Endothelial cell of umbilical vein (primary cell): ENCODE measurements at regions not wholly inside any gene's neighbourhood (a gene's known extent, or its start where the extent isn't known, plus 50 kb on each side); places are given as distances from the start of the nearest gene placed in this dataset.

Experiments used
- BruUV-seq: library from RNA; stranded (reverse); fragments of 400-500 nt; replicated peaks from 2 replicates; lab custom pipeline; 2021; lab: Mats Ljungman, UMichigan
- CTCF ChIA-PET: fragments of 300-600, 350-600 bp; sonication (Branson Sonifier 250); formaldehyde crosslinking; loops from one replicate; lab custom pipeline; 2021; ENCODE audit warnings: antibody characterized with exemption, inconsistent platforms; lab: Charles Lee
- POLR2A ChIA-PET: fragments of 300-600, 350-600 bp; sonication (Branson Sonifier 250); formaldehyde crosslinking; loops from one replicate; lab custom pipeline; 2021; ENCODE audit warnings: antibody characterized with exemption, inconsistent platforms; lab: Charles Lee
- DNase-seq: peaks from one replicate; pipeline ENCODE4 v3.0.0-alpha.2; 2011; ENCODE audit warnings: low read depth, low spot score
- FAIRE-seq: peaks from 2 replicates; lab custom pipeline; 2011; peaks lifted over from hg19 to GRCh38; lab: Jason Lieb, UNC
- H2AFZ ChIP-seq: 2 replicates; pipeline ENCODE4 v1.6.0; 2012; ENCODE audit warnings: low read depth, low read length, control low read depth, inconsistent platforms
- H3K27ac ChIP-seq: 2 replicates; pipeline ENCODE4 v1.5.1; 2011; ENCODE audit warnings: low read depth, mild to moderate bottlenecking, control low read depth, low read length, moderate library complexity; ENCODE audit not compliant: insufficient read depth
- H3K27me3 ChIP-seq, 2 experiments: 2 replicates each; pipeline versions ENCODE4 v1.6.0 to v1.6.1; 2011; ENCODE audit warnings: low read length in 2 of 2, mixed read lengths in 1 of 2; ENCODE audit not compliant: control insufficient read depth in 2 of 2, insufficient read depth in 2 of 2
- H3K36me3 ChIP-seq, 2 experiments: 2 replicates in 1 of 2; 3 replicates in 1 of 2; pipeline ENCODE4 v1.5.1; 2011; ENCODE audit warnings: low read length in 2 of 2, mild to moderate bottlenecking in 1 of 2, moderate library complexity in 1 of 2; ENCODE audit not compliant: control insufficient read depth in 2 of 2, insufficient read depth in 2 of 2; ENCODE audit errors: extremely low read depth in 1 of 2
- H3K4me1 ChIP-seq: 3 replicates; pipeline ENCODE4 v1.5.1; 2011; ENCODE audit warnings: mild to moderate bottlenecking, low read length; ENCODE audit not compliant: control insufficient read depth, insufficient read depth; ENCODE audit errors: extremely low read depth
- H3K4me2 ChIP-seq: 2 replicates; pipeline ENCODE4 v1.6.1; 2011; ENCODE audit warnings: low read length, control low read depth, mixed read lengths; ENCODE audit not compliant: insufficient read depth
- H3K4me3 ChIP-seq, 3 experiments: fragments of 200-600 bp in 1 of 3; sonication (generic), shearing (Covaris generic) in 1 of 3; replicated peaks in 1 of 3; 2 replicates each; pipeline ENCODE4 v1.5.1; 2011 to 2016; ENCODE audit warnings: control low read depth in 3 of 3, low read length in 3 of 3, mild to moderate bottlenecking in 2 of 3, inconsistent platforms in 1 of 3, low read depth in 1 of 3, moderate library complexity in 1 of 3; ENCODE audit not compliant: insufficient read depth in 1 of 3
- H3K79me2 ChIP-seq: 2 replicates; pipeline ENCODE4 v1.6.0; 2012; ENCODE audit warnings: low read length, inconsistent platforms; ENCODE audit not compliant: control insufficient read depth, insufficient read depth
- H3K9ac ChIP-seq: replicated peaks from 2 replicates; pipeline ENCODE3; 2011; ENCODE audit warnings: low read length, control low read depth; ENCODE audit not compliant: insufficient read depth; ENCODE audit errors: extremely low read depth
- H3K9me1 ChIP-seq: replicated peaks from 3 replicates; pipeline ENCODE4 v1.6.0; 2011; ENCODE audit warnings: mild to moderate bottlenecking, low read length; ENCODE audit not compliant: control insufficient read depth, insufficient read depth; ENCODE audit errors: extremely low read depth
- H3K9me3 ChIP-seq: replicated peaks from 2 replicates; pipeline ENCODE4 v1.5.1; 2012; ENCODE audit warnings: low read length, inconsistent platforms; ENCODE audit not compliant: control insufficient read depth, insufficient read depth
- H4K20me1 ChIP-seq: replicated peaks from 2 replicates; pipeline ENCODE3; 2011; ENCODE audit warnings: mild to moderate bottlenecking, low read length; ENCODE audit not compliant: control insufficient read depth, insufficient read depth; ENCODE audit errors: extremely low read depth
- CTCF ChIP-seq, 2 donors: IDR thresholded peaks; 1 replicate in 1 of 2; 2 replicates in 1 of 2; pipeline ENCODE4 v1.5.1; 2011; ENCODE audit warnings: low read length in 2 of 2, mild to moderate bottlenecking in 2 of 2, moderate library complexity in 2 of 2, control low read depth in 1 of 2, inconsistent platforms in 1 of 2, low read depth in 1 of 2; ENCODE audit not compliant: insufficient read depth in 1 of 2; ENCODE audit errors: extremely low read depth in 1 of 2
- EZH2 ChIP-seq: IDR thresholded peaks from 2 replicates; pipeline ENCODE4 v1.6.1; 2012; ENCODE audit warnings: borderline replicate concordance, low read depth, mild to moderate bottlenecking, moderate library complexity, low read length, inconsistent platforms; ENCODE audit not compliant: severe bottlenecking
- FOS ChIP-seq: IDR thresholded peaks from 2 replicates; pipeline ENCODE4 v1.6.1; 2011; ENCODE audit warnings: mild to moderate bottlenecking, low read length, moderate library complexity, borderline replicate concordance; ENCODE audit not compliant: insufficient read depth
- GATA2 ChIP-seq: IDR thresholded peaks from 2 replicates; pipeline ENCODE4 v1.7.0; 2011; ENCODE audit warnings: low read depth, mild to moderate bottlenecking, moderate library complexity, mixed read lengths, low read length; ENCODE audit not compliant: insufficient read length, insufficient read depth
- JUN ChIP-seq: IDR thresholded peaks from 2 replicates; pipeline ENCODE4 v1.6.1; 2011; ENCODE audit warnings: borderline replicate concordance, low read depth; ENCODE audit not compliant: insufficient read length, insufficient read depth
- MAX ChIP-seq: IDR thresholded peaks from 2 replicates; pipeline ENCODE4 v1.6.1; 2011; ENCODE audit not compliant: insufficient read depth, insufficient read length
- MYC ChIP-seq: IDR thresholded peaks from one replicate; pipeline ENCODE4 v1.6.1; 2011; ENCODE audit warnings: mild to moderate bottlenecking, low read depth, low read length
- POLR2A ChIP-seq: IDR thresholded peaks from 2 replicates; pipeline ENCODE4 v1.6.1; 2012; ENCODE audit warnings: low read depth, mild to moderate bottlenecking, control low read depth, low read length
- POLR2AphosphoS5 ChIP-seq: IDR thresholded peaks from 2 replicates; pipeline ENCODE4 v1.6.1; 2012; ENCODE audit warnings: low read depth, mild to moderate bottlenecking, control low read depth, low read length, moderate library complexity; ENCODE audit not compliant: insufficient read depth
- dilution Hi-C: fragments of 300-500 bp; cut with MboI; formaldehyde crosslinking; loops from one replicate; pipeline ENCODE4 v1.15.0; 2019; ENCODE audit warnings: low sequenced_read_pairs; ENCODE audit not compliant: extremely low pct_ligation_motif_present
- intact Hi-C: fragments of 100-400 bp; cut with micrococcal nuclease; formaldehyde crosslinking; loops from one replicate; pipeline ENCODE4 v1.10.0; 2022

- CTCF ChIA-PET, result no interaction called here
- no peaks in the 10 kb centered on the region for H3K36me3 ChIP-seq
- no peaks in the 10 kb centered on the region for H3K9me3 ChIP-seq
- H3K4me1 ChIP-seq, result no peaks in the 10 kb centered on the region
- H3K4me2 ChIP-seq, result no peak overlapping the region
- H3K9ac ChIP-seq, result no peak overlapping the region
- no peak overlapping the region for H2AFZ ChIP-seq
- TF ChIP-seq GATA2, result no peak
- no peak for TF ChIP-seq JUN
- no peak for TF ChIP-seq MAX
- no peak for TF ChIP-seq POLR2AphosphoS5
- no peak for TF ChIP-seq POLR2A
- TF ChIP-seq EZH2, result no peak
- no peak for TF ChIP-seq FOS
- no peak for TF ChIP-seq CTCF (IDR thresholded peaks at IDR 0.05; ENCODE audit: extremely low read depth in 1 of 2, insufficient read depth in 1 of 2, low read depth in 1 of 2, low read length in 2 of 2)
- no peak for TF ChIP-seq MYC
- no peaks in the 10 kb centered on the region for H4K20me1 ChIP-seq
- dilution Hi-C loops (no loop called here), intact Hi-C loops (no loop called here)
- H3K27ac ChIP-seq, result no peak overlapping the region
- H3K9me1 ChIP-seq, result no peaks in the 10 kb centered on the region
- H3K79me2 ChIP-seq, result no peaks in the 10 kb centered on the region
- DNase-seq (no peak), FAIRE-seq (no peak)
- POLR2A ChIA-PET, result no interaction called here
- H3K27me3 ChIP-seq, result no peaks in the 10 kb centered on the region
- no peak overlapping the region for H3K4me3 ChIP-seq
- BruUV-seq, result no TSS peak
Observed at GRCh38 chr9:86723346-86723745, 224.0 kb downstream of the GAS1 start.
